ENCODE measurements at regions not wholly inside any gene's neighbourhood (a gene's known extent, or its start where the extent isn't known, plus 50 kb on each side); places are given as distances from the start of the nearest gene placed in this dataset.

GRCh38 chr13:64371045-64371444, 2859.1 kb downstream of the PCDH9 start:
- Histone ChIP-seq H3K9me3 (ENCODE audit: insufficient read depth, low read depth, low read length) (peaks cover 19% of the 10 kb centered on the region; the same call in 1 of the 2 replicates), H3K9ac (ENCODE audit: low read depth, low read length) (no peak overlapping the region), H3K4me3 (ENCODE audit: low read length) (no peak overlapping the region), H3K36me3 (ENCODE audit: insufficient read depth, low read depth, low read length) (no peaks in the 10 kb centered on the region), H3K27ac (ENCODE audit: low read length) (no peak overlapping the region), H3K27me3 (ENCODE audit: insufficient read depth, low read length) (no peaks in the 10 kb centered on the region), H3K4me1 (ENCODE audit: insufficient read depth, low read length) (no peaks in the 10 kb centered on the region)

GRCh38 chr13:64369121-64369520, 2861.0 kb downstream of the PCDH9 start:
- H3K27me3 ChIP-seq (ENCODE audit: insufficient read depth, low read length), result no peaks in the 10 kb centered on the region
- H3K27ac ChIP-seq (ENCODE audit: low read length), result no peak overlapping the region
- H3K4me3 ChIP-seq (ENCODE audit: low read length), result no peak overlapping the region
- H3K9ac ChIP-seq (ENCODE audit: low read depth, low read length), result no peak overlapping the region
- no peaks in the 10 kb centered on the region for H3K36me3 ChIP-seq (ENCODE audit: insufficient read depth, low read depth, low read length)
- H3K9me3 ChIP-seq (ENCODE audit: insufficient read depth, low read depth, low read length), result peaks cover 13% of the 10 kb centered on the region; the same call in 1 of the 2 replicates
- no peaks in the 10 kb centered on the region for H3K4me1 ChIP-seq (ENCODE audit: insufficient read depth, low read length)

- no peaks in the 10 kb centered on the region for H3K4me1 ChIP-seq (ENCODE audit: insufficient read depth, low read length)
- no peaks in the 10 kb centered on the region for H3K36me3 ChIP-seq (ENCODE audit: insufficient read depth, low read depth, low read length)
- no peak overlapping the region for H3K9ac ChIP-seq (ENCODE audit: low read depth, low read length)
- H3K27ac ChIP-seq (ENCODE audit: low read length), result no peak overlapping the region
- H3K9me3 ChIP-seq (ENCODE audit: insufficient read depth, low read depth, low read length), result no peaks in the 10 kb centered on the region
- no peaks in the 10 kb centered on the region for H3K27me3 ChIP-seq (ENCODE audit: insufficient read depth, low read length)
- no peak overlapping the region for H3K4me3 ChIP-seq (ENCODE audit: low read length)
These were observed 2867.6 kb downstream of the PCDH9 start for GRCh38 chr13:64362564-64362963.

GRCh38 chr13:64347664-64348063, 2882.5 kb downstream of the PCDH9 start:
- Histone ChIP-seq H3K36me3 (ENCODE audit: insufficient read depth, low read depth, low read length) (no peaks in the 10 kb centered on the region), H3K27ac (ENCODE audit: low read length) (no peak overlapping the region), H3K27me3 (ENCODE audit: insufficient read depth, low read length) (no peaks in the 10 kb centered on the region), H3K4me1 (ENCODE audit: insufficient read depth, low read length) (no peaks in the 10 kb centered on the region), H3K9ac (ENCODE audit: low read depth, low read length) (no peak overlapping the region), H3K9me3 (ENCODE audit: insufficient read depth, low read depth, low read length) (peaks cover 4% of the 10 kb centered on the region; the same call in 1 of the 2 replicates), H3K4me3 (ENCODE audit: low read length) (no peak overlapping the region)

- no peak overlapping the region for H3K27ac ChIP-seq (ENCODE audit: low read length)
- H3K4me3 ChIP-seq (ENCODE audit: low read length), result no peak overlapping the region
- H3K9ac ChIP-seq (ENCODE audit: low read depth, low read length), result no peak overlapping the region
These were observed 2890.6 kb downstream of the PCDH9 start for GRCh38 chr13:64339373-64340063.

GRCh38 chr13:64338671-64339070, 2891.5 kb downstream of the PCDH9 start:
- H3K27me3 ChIP-seq (ENCODE audit: insufficient read depth, low read length), result no peaks in the 10 kb centered on the region
- no peak overlapping the region for H3K27ac ChIP-seq (ENCODE audit: low read length)
- peaks cover 17% of the 10 kb centered on the region; the same call in 1 of the 2 replicates for H3K9me3 ChIP-seq (ENCODE audit: insufficient read depth, low read depth, low read length)
- no peaks in the 10 kb centered on the region for H3K36me3 ChIP-seq (ENCODE audit: insufficient read depth, low read depth, low read length)
- peaks cover 15% of the 10 kb centered on the region; the same call in 1 of the 2 replicates for H3K4me1 ChIP-seq (ENCODE audit: insufficient read depth, low read length)
- H3K4me3 ChIP-seq (ENCODE audit: low read length), result no peak overlapping the region
- no peak overlapping the region for H3K9ac ChIP-seq (ENCODE audit: low read depth, low read length)

More at GRCh38 chr13:64339373-64340063, 2890.6 kb downstream of the PCDH9 start:
- H3K4me1 ChIP-seq (ENCODE audit: insufficient read depth, low read length), result peaks cover 15% of the 10 kb centered on the region; the same call in 1 of the 2 replicates
- H3K27me3 ChIP-seq (ENCODE audit: insufficient read depth, low read length), result no peaks in the 10 kb centered on the region
- H3K36me3 ChIP-seq (ENCODE audit: insufficient read depth, low read depth, low read length), result no peaks in the 10 kb centered on the region
- H3K9me3 ChIP-seq (ENCODE audit: insufficient read depth, low read depth, low read length), result peaks cover 14% of the 10 kb centered on the region; the same call in 1 of the 2 replicates

- Histone ChIP-seq H3K4me1 (ENCODE audit: insufficient read depth, low read length) (peaks cover 6% of the 10 kb centered on the region; the same call in 1 of the 2 replicates), H3K27ac (ENCODE audit: low read length) (no peak overlapping the region), H3K27me3 (ENCODE audit: insufficient read depth, low read length) (no peaks in the 10 kb centered on the region), H3K9ac (ENCODE audit: low read depth, low read length) (no peak overlapping the region), H3K4me3 (ENCODE audit: low read length) (no peak overlapping the region), H3K9me3 (ENCODE audit: insufficient read depth, low read depth, low read length) (peaks cover 7% of the 10 kb centered on the region; the same call in 1 of the 2 replicates), H3K36me3 (ENCODE audit: insufficient read depth, low read depth, low read length) (no peaks in the 10 kb centered on the region)
These were observed 2896.2 kb downstream of the PCDH9 start for GRCh38 chr13:64333888-64334287.

- no peak overlapping the region for H3K27ac ChIP-seq (ENCODE audit: low read length)
- no peaks in the 10 kb centered on the region for H3K4me1 ChIP-seq (ENCODE audit: insufficient read depth, low read length)
- H3K9ac ChIP-seq (ENCODE audit: low read depth, low read length), result no peak overlapping the region
- H3K9me3 ChIP-seq (ENCODE audit: insufficient read depth, low read depth, low read length), result peaks cover 7% of the 10 kb centered on the region; the same call in 1 of the 2 replicates
- H3K4me3 ChIP-seq (ENCODE audit: low read length), result no peak overlapping the region
- no peaks in the 10 kb centered on the region for H3K27me3 ChIP-seq (ENCODE audit: insufficient read depth, low read length)
- H3K36me3 ChIP-seq (ENCODE audit: insufficient read depth, low read depth, low read length), result no peaks in the 10 kb centered on the region
These were observed 2898.1 kb downstream of the PCDH9 start for GRCh38 chr13:64332048-64332447.

GRCh38 chr13:64327505-64328194, 2902.5 kb downstream of the PCDH9 start:
- Histone ChIP-seq H3K27me3 (ENCODE audit: insufficient read depth, low read length) (no peaks in the 10 kb centered on the region), H3K9ac (ENCODE audit: low read depth, low read length) (no peak overlapping the region), H3K9me3 (ENCODE audit: insufficient read depth, low read depth, low read length) (no peaks in the 10 kb centered on the region), H3K4me3 (ENCODE audit: low read length) (no peak overlapping the region), H3K4me1 (ENCODE audit: insufficient read depth, low read length) (no peaks in the 10 kb centered on the region), H3K27ac (ENCODE audit: low read length) (no peak overlapping the region), H3K36me3 (ENCODE audit: insufficient read depth, low read depth, low read length) (no peaks in the 10 kb centered on the region)

GRCh38 chr13:64314331-64314730, 2898.7 kb upstream of the PCDH20 start:
- no peak overlapping the region for H3K9ac ChIP-seq (ENCODE audit: low read depth, low read length)
- H3K36me3 ChIP-seq (ENCODE audit: insufficient read depth, low read depth, low read length), result no peaks in the 10 kb centered on the region
- peaks cover 3% of the 10 kb centered on the region; the same call in 1 of the 2 replicates for H3K9me3 ChIP-seq (ENCODE audit: insufficient read depth, low read depth, low read length)
- H3K27me3 ChIP-seq (ENCODE audit: insufficient read depth, low read length), result no peaks in the 10 kb centered on the region
- no peaks in the 10 kb centered on the region for H3K4me1 ChIP-seq (ENCODE audit: insufficient read depth, low read length)
- no peak overlapping the region for H3K4me3 ChIP-seq (ENCODE audit: low read length)
- H3K27ac ChIP-seq (ENCODE audit: low read length), result no peak overlapping the region

GRCh38 chr13:64311948-64312347, 2896.3 kb upstream of the PCDH20 start:
- no peaks in the 10 kb centered on the region for H3K36me3 ChIP-seq (ENCODE audit: insufficient read depth, low read depth, low read length)
- no peaks in the 10 kb centered on the region for H3K9me3 ChIP-seq (ENCODE audit: insufficient read depth, low read depth, low read length)
- H3K4me1 ChIP-seq (ENCODE audit: insufficient read depth, low read length), result no peaks in the 10 kb centered on the region
- H3K4me3 ChIP-seq (ENCODE audit: low read length), result no peak overlapping the region
- no peaks in the 10 kb centered on the region for H3K27me3 ChIP-seq (ENCODE audit: insufficient read depth, low read length)
- no peak overlapping the region for H3K27ac ChIP-seq (ENCODE audit: low read length)
- H3K9ac ChIP-seq (ENCODE audit: low read depth, low read length), result no peak overlapping the region

GRCh38 chr13:64311112-64311511, 2895.5 kb upstream of the PCDH20 start:
- Histone ChIP-seq H3K4me1 (ENCODE audit: insufficient read depth, low read length) (no peaks in the 10 kb centered on the region), H3K27me3 (ENCODE audit: insufficient read depth, low read length) (no peaks in the 10 kb centered on the region), H3K9ac (ENCODE audit: low read depth, low read length) (no peak overlapping the region), H3K27ac (ENCODE audit: low read length) (no peak overlapping the region), H3K4me3 (ENCODE audit: low read length) (no peak overlapping the region), H3K9me3 (ENCODE audit: insufficient read depth, low read depth, low read length) (no peaks in the 10 kb centered on the region), H3K36me3 (ENCODE audit: insufficient read depth, low read depth, low read length) (no peaks in the 10 kb centered on the region)
